HL-60 (cell line): ENCODE measurements at regions not wholly inside any gene's neighbourhood (a gene's known extent, or its start where the extent isn't known, plus 50 kb on each side); places are given as distances from the start of the nearest gene placed in this dataset.
"Not testable (repeated sequence)": the region's sequence is repeated elsewhere in the genome, so short reads cannot be mapped to it uniquely, and the experiment has no call there.

ENCODE experiments used
- DNase-seq, 2 experiments: peaks; one replicate each; pipeline ENCODE4 v3.0.0-alpha.2; 2010 to 2020; ENCODE audit warnings: low read depth in 1 of 2, low spot score in 1 of 2
- H3K27ac ChIP-seq: fragments of 250-450 bp; sonication (Bioruptor Pico); replicated peaks from 2 replicates; pipeline ENCODE4 v1.5.1; 2020; ENCODE audit warnings: mild to moderate bottlenecking, moderate library complexity
- H3K27me3 ChIP-seq: fragments of 250-450 bp; sonication (Bioruptor Pico); 2 replicates; pipeline ENCODE4 v1.5.1; 2021; ENCODE audit warnings: mild to moderate bottlenecking, moderate library complexity; ENCODE audit not compliant: insufficient read depth, poor library complexity, severe bottlenecking
- H3K4me3 ChIP-seq: replicated peaks from 2 replicates; pipeline ENCODE4 v1.5.1; 2011; ENCODE audit warnings: mild to moderate bottlenecking, control low read depth, low read length; ENCODE audit not compliant: insufficient read depth
- CTCF ChIP-seq: IDR thresholded peaks from one replicate; pipeline ENCODE4 v1.5.1; 2011; ENCODE audit warnings: low read length, control low read depth, inconsistent platforms; ENCODE audit not compliant: insufficient read depth
- GABPA ChIP-seq: IDR thresholded peaks from 2 replicates; pipeline ENCODE4 v1.6.1; 2012; ENCODE audit warnings: low read depth
- POLR2AphosphoS5 ChIP-seq: IDR thresholded peaks from 2 replicates; pipeline ENCODE4 v1.6.1; 2012; ENCODE audit warnings: low read depth
- REST ChIP-seq: IDR thresholded peaks from 2 replicates; pipeline ENCODE4 v1.6.1; 2012; ENCODE audit warnings: low read depth; ENCODE audit not compliant: insufficient replicate concordance
- SPI1 ChIP-seq: IDR thresholded peaks from 2 replicates; pipeline ENCODE4 v1.6.1; 2012; ENCODE audit warnings: low read depth, mild to moderate bottlenecking, borderline replicate concordance

GRCh38 chr6:19722999-19723398 lies 114.2 kb upstream of the ID4 start:
- H3K4me3 ChIP-seq: no peak overlapping the region
- no peaks in the 10 kb centered on the region for H3K27me3 ChIP-seq
- no peak overlapping the region for H3K27ac ChIP-seq
- DNase-seq: no peak
- no peak for TF ChIP-seq POLR2AphosphoS5

- H3K27me3 ChIP-seq: no peaks in the 10 kb centered on the region
- no peak overlapping the region for H3K4me3 ChIP-seq
- TF ChIP-seq GABPA (no peak), CTCF (no peak), SPI1 (no peak), POLR2AphosphoS5 (no peak), REST (no peak)
- no peak for DNase-seq
- H3K27ac ChIP-seq: no peak overlapping the region
Measured at GRCh38 chr6:19723545-19723944, 113.6 kb upstream of the ID4 start.

GRCh38 chr6:19725436-19725835 lies 111.7 kb upstream of the ID4 start:
- not testable (repeated sequence) for H3K27ac ChIP-seq, DNase-seq, H3K4me3 ChIP-seq, H3K27me3 ChIP-seq

- no peak for DNase-seq
- no peak overlapping the region for H3K27ac ChIP-seq
- H3K4me3 ChIP-seq: no peak overlapping the region
- H3K27me3 ChIP-seq: peaks cover 2% of the 10 kb centered on the region
- TF ChIP-seq SPI1 (no peak), CTCF (no peak), GABPA (no peak), REST (no peak), POLR2AphosphoS5 (no peak)
Measured at GRCh38 chr6:19731282-19731681, 105.9 kb upstream of the ID4 start.

GRCh38 chr6:19734061-19734460 lies 103.1 kb upstream of the ID4 start:
- Histone ChIP-seq H3K27ac (no peak overlapping the region), H3K4me3 (no peak overlapping the region), H3K27me3 (peaks cover 2% of the 10 kb centered on the region)
- no peak for DNase-seq
- TF ChIP-seq POLR2AphosphoS5: no peak
- no peak for TF ChIP-seq REST
- no peak for TF ChIP-seq GABPA
